H1 (cell line): ENCODE measurements at regions not wholly inside any gene's neighbourhood (a gene's known extent, or its start where the extent isn't known, plus 50 kb on each side); places are given as distances from the start of the nearest gene placed in this dataset.

Experiments used
- CEBPB ChIP-seq: IDR thresholded peaks from 2 replicates; pipeline ENCODE4 v1.6.1; 2012; ENCODE audit warnings: low read depth, low read length
- EGR1 ChIP-seq: IDR thresholded peaks from 2 replicates; pipeline ENCODE4 v1.6.1; 2011; ENCODE audit warnings: low read depth, low read length, borderline replicate concordance
- JUN ChIP-seq: IDR thresholded peaks from 2 replicates; pipeline ENCODE4 v1.6.1; 2011; ENCODE audit warnings: low read depth, mild to moderate bottlenecking, improper control_type of control experiment, low read length
- KDM5A ChIP-seq: fragments of 200-600 bp; IDR thresholded peaks from 2 replicates; pipeline ENCODE4 v1.7.1; 2012; ENCODE audit warnings: mild to moderate bottlenecking, low read length, inconsistent platforms, mixed read lengths
- NRF1 ChIP-seq: IDR thresholded peaks from 2 replicates; pipeline ENCODE4 v1.6.1; 2011; ENCODE audit warnings: mild to moderate bottlenecking, low read depth, low read length, improper control_type of control experiment
- POU5F1 ChIP-seq: IDR thresholded peaks from 2 replicates; pipeline ENCODE4 v1.6.1; 2011; ENCODE audit warnings: low read depth, mild to moderate bottlenecking, low read length, moderate library complexity
- RAD21 ChIP-seq, 2 experiments: IDR thresholded peaks in 1 of 2; conservative IDR thresholded peaks in 1 of 2; 2 replicates each; pipeline ENCODE4 v1.6.1; 2011; ENCODE audit warnings: low read depth in 2 of 2, low read length in 2 of 2, improper control_type of control experiment in 1 of 2, inconsistent platforms in 1 of 2, mild to moderate bottlenecking in 1 of 2, moderate library complexity in 1 of 2
- RXRA ChIP-seq: IDR thresholded peaks from 2 replicates; pipeline ENCODE4 v1.6.1; 2011; ENCODE audit warnings: low read depth, mild to moderate bottlenecking, low read length, moderate library complexity; ENCODE audit not compliant: insufficient read depth
- SAP30 ChIP-seq: fragments of 300-600 bp; sonication (generic); IDR thresholded peaks from 2 replicates; pipeline ENCODE4 v1.7.1; 2012; ENCODE audit warnings: low read length, moderate library complexity, mild to moderate bottlenecking, inconsistent platforms; ENCODE audit not compliant: insufficient read depth, insufficient replicate concordance
- SP1 ChIP-seq: IDR thresholded peaks from 2 replicates; pipeline ENCODE4 v1.6.1; 2011; ENCODE audit warnings: low read depth, low read length
- TBP ChIP-seq: IDR thresholded peaks from 2 replicates; pipeline ENCODE4 v1.6.1; 2011; ENCODE audit warnings: low read depth, low read length, improper control_type of control experiment
- TF ChIP-seq, protein P1 (sequence below): fragments of 300-600 bp; sonication (generic); IDR thresholded peaks from 2 replicates; pipeline ENCODE4 v1.7.1; 2012; ENCODE audit warnings: low read length, moderate library complexity, mild to moderate bottlenecking, inconsistent platforms; ENCODE audit not compliant: insufficient replicate concordance

DNA sequence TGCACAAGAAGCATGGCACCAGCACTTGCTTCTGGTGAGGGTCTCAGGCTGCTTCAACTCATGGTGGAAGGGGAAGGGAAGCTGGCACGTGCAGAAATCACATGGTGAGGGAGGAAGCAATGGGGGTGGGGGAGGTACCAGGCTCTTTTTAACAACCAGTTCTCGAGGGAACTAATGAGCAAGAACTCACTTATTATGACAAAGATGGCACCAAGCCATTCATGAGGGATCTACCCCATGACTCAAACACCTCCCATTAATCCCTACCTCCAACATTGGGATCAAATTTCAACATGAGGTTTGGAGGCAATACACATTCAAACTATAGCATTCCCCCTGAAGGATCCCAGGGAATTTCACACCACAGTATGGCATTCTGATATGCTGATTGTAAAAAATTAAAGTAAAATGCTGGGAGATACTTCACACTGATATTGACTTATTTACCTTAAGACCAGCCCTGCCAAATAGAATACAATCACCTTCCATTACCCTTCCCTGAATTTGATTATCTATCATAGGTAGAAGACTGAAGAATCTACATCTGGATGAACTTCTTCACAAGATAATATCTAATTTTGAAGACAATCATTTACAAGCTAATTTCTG is 201.7 kb upstream of the PLXNC1 start (continued):
- TF ChIP-seq, protein P1, sequence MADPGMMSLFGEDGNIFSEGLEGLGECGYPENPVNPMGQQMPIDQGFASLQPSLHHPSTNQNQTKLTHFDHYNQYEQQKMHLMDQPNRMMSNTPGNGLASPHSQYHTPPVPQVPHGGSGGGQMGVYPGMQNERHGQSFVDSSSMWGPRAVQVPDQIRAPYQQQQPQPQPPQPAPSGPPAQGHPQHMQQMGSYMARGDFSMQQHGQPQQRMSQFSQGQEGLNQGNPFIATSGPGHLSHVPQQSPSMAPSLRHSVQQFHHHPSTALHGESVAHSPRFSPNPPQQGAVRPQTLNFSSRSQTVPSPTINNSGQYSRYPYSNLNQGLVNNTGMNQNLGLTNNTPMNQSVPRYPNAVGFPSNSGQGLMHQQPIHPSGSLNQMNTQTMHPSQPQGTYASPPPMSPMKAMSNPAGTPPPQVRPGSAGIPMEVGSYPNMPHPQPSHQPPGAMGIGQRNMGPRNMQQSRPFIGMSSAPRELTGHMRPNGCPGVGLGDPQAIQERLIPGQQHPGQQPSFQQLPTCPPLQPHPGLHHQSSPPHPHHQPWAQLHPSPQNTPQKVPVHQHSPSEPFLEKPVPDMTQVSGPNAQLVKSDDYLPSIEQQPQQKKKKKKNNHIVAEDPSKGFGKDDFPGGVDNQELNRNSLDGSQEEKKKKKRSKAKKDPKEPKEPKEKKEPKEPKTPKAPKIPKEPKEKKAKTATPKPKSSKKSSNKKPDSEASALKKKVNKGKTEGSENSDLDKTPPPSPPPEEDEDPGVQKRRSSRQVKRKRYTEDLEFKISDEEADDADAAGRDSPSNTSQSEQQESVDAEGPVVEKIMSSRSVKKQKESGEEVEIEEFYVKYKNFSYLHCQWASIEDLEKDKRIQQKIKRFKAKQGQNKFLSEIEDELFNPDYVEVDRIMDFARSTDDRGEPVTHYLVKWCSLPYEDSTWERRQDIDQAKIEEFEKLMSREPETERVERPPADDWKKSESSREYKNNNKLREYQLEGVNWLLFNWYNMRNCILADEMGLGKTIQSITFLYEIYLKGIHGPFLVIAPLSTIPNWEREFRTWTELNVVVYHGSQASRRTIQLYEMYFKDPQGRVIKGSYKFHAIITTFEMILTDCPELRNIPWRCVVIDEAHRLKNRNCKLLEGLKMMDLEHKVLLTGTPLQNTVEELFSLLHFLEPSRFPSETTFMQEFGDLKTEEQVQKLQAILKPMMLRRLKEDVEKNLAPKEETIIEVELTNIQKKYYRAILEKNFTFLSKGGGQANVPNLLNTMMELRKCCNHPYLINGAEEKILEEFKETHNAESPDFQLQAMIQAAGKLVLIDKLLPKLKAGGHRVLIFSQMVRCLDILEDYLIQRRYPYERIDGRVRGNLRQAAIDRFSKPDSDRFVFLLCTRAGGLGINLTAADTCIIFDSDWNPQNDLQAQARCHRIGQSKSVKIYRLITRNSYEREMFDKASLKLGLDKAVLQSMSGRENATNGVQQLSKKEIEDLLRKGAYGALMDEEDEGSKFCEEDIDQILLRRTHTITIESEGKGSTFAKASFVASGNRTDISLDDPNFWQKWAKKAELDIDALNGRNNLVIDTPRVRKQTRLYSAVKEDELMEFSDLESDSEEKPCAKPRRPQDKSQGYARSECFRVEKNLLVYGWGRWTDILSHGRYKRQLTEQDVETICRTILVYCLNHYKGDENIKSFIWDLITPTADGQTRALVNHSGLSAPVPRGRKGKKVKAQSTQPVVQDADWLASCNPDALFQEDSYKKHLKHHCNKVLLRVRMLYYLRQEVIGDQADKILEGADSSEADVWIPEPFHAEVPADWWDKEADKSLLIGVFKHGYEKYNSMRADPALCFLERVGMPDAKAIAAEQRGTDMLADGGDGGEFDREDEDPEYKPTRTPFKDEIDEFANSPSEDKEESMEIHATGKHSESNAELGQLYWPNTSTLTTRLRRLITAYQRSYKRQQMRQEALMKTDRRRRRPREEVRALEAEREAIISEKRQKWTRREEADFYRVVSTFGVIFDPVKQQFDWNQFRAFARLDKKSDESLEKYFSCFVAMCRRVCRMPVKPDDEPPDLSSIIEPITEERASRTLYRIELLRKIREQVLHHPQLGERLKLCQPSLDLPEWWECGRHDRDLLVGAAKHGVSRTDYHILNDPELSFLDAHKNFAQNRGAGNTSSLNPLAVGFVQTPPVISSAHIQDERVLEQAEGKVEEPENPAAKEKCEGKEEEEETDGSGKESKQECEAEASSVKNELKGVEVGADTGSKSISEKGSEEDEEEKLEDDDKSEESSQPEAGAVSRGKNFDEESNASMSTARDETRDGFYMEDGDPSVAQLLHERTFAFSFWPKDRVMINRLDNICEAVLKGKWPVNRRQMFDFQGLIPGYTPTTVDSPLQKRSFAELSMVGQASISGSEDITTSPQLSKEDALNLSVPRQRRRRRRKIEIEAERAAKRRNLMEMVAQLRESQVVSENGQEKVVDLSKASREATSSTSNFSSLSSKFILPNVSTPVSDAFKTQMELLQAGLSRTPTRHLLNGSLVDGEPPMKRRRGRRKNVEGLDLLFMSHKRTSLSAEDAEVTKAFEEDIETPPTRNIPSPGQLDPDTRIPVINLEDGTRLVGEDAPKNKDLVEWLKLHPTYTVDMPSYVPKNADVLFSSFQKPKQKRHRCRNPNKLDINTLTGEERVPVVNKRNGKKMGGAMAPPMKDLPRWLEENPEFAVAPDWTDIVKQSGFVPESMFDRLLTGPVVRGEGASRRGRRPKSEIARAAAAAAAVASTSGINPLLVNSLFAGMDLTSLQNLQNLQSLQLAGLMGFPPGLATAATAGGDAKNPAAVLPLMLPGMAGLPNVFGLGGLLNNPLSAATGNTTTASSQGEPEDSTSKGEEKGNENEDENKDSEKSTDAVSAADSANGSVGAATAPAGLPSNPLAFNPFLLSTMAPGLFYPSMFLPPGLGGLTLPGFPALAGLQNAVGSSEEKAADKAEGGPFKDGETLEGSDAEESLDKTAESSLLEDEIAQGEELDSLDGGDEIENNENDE: no peak
- TF ChIP-seq KDM5A (no peak), NRF1 (no peak), EGR1 (no peak), RXRA (no peak), POU5F1 (no peak), RAD21 (IDR thresholded peaks at IDR 0.05 in 1 of 2, conservative IDR thresholded peaks at IDR 0.05 in 1 of 2; ENCODE audit: low read depth in 2 of 2, low read length in 2 of 2) (no peak), CEBPB (no peak), JUN (no peak), TBP (no peak), SAP30 (no peak), SP1 (no peak)
